ENCODE measurements at regions not wholly inside any gene's neighbourhood (a gene's known extent, or its start where the extent isn't known, plus 50 kb on each side); places are given as distances from the start of the nearest gene placed in this dataset.

- no peak overlapping the region for H4K8ac ChIP-seq (ENCODE audit: extremely low read depth, insufficient read depth, low read length)
- no peak overlapping the region for H2BK12ac ChIP-seq (ENCODE audit: low read depth, low read length)
- TF ChIP-seq BCL11A (IDR thresholded peaks at IDR 0.05; ENCODE audit: low read depth in 2 of 2, low read length in 2 of 2) (no peak), TEAD4 (IDR thresholded peaks at IDR 0.05; ENCODE audit: low read depth, low read length) (peak; percentile 71; the same call in 1 of the 2 replicates)
- no peak overlapping the region for H4K91ac ChIP-seq (replicated peaks; ENCODE audit: insufficient read length, low read length)
- no peak overlapping the region for H2BK20ac ChIP-seq (ENCODE audit: low read length)
- no peak overlapping the region for H3K4ac ChIP-seq (replicated peaks; ENCODE audit: insufficient read length, low read depth, low read length)
- no peaks in the 10 kb centered on the region for H3K23me2 ChIP-seq (ENCODE audit: low read depth, low read length)
- no peak overlapping the region for H3K23ac ChIP-seq (ENCODE audit: insufficient read length)
- H3K79me2 ChIP-seq (ENCODE audit: control insufficient read depth in 1 of 2, insufficient read depth in 2 of 2, low read length in 2 of 2), result no peaks in the 10 kb centered on the region
- H3K79me1 ChIP-seq (ENCODE audit: low read depth, low read length), result no peaks in the 10 kb centered on the region
- no peaks in the 10 kb centered on the region for H3K4me1 ChIP-seq (replicated peaks in 1 of 4; ENCODE audit: control insufficient read depth in 3 of 4, insufficient read depth in 4 of 4, low read length in 3 of 4)
- no peak overlapping the region for H3K27ac ChIP-seq (ENCODE audit: low read depth, low read length)
- peaks cover 6 to 11% of the 10 kb centered on the region in 2 experiments; a peak in 2 of 4 replicates for H3K9me3 ChIP-seq (ENCODE audit: insufficient read depth in 2 of 2, low read depth in 1 of 2, low read length in 1 of 2)
- no peak overlapping the region for H3K18ac ChIP-seq (ENCODE audit: extremely low read depth, low read length)
- H4K5ac ChIP-seq (ENCODE audit: insufficient read length, low read depth, low read length), result no peak overlapping the region
- 0 out of 7 replicates have a peak, but pooled peaks cover 0 to 4% (median 0%) of the 10 kb centered on the region in 4 experiments for H3K27me3 ChIP-seq (replicated peaks in 1 of 4; ENCODE audit: control insufficient read depth in 3 of 4, extremely low read depth in 1 of 4, insufficient read depth in 3 of 4, low read length in 3 of 4)
- no peak overlapping the region for H3K56ac ChIP-seq (replicated peaks; ENCODE audit: insufficient read length, low read depth, low read length)
- CTCF ChIA-PET (ENCODE audit: partially characterized antibody), result interaction anchor here (0.7 to 0.8 kb wide), 2 partner anchors 53 to 214 kb away, joined by 3 to 4 read pairs; no protein-coding TSS in a partner anchor
- H3K9ac ChIP-seq (replicated peaks in 1 of 4; ENCODE audit: extremely low read depth in 1 of 4, low read depth in 3 of 4, low read length in 3 of 4), result no peak overlapping the region
- 85% methylated on average over 4 of the region's 4 CpGs; no CpG with 5 or more reads in 1 of the 2 experiments for WGBS, 2 experiments (ENCODE audit: extremely low coverage in 1 of 2, insufficient coverage in 1 of 2, insufficient read length in 1 of 2, insufficient replicate concordance in 2 of 2, low coverage in 1 of 2, low lambda C conversion rate in 2 of 2, missing lambda C conversion rate in 1 of 2)
- H2AK5ac ChIP-seq (ENCODE audit: low read depth, low read length), result no peak overlapping the region
- no peak for FAIRE-seq
- H2BK120ac ChIP-seq (replicated peaks; ENCODE audit: low read depth, low read length), result no peak overlapping the region
- no peaks in the 10 kb centered on the region for H4K20me1 ChIP-seq (replicated peaks in 1 of 2; ENCODE audit: control insufficient read depth in 1 of 2, insufficient read depth in 2 of 2, low read length in 2 of 2)
- H2BK15ac ChIP-seq (ENCODE audit: low read length), result 0 out of 2 replicates have a peak overlapping the region, but pooled peaks have one; percentile 3
- DNase-seq (ENCODE audit: low read depth in 1 of 2, low spot score in 2 of 2), result no peak
- H2BK5ac ChIP-seq (ENCODE audit: low read depth, low read length), result no peak overlapping the region
- no peak overlapping the region for H3K4me2 ChIP-seq (ENCODE audit: insufficient read depth in 1 of 2, low read depth in 2 of 2, low read length in 2 of 2)
- no peak overlapping the region for H3K14ac ChIP-seq (ENCODE audit: insufficient read length)
- H2AFZ ChIP-seq (ENCODE audit: low read length), result no peak overlapping the region
- H3K4me3 ChIP-seq (ENCODE audit: extremely low read depth in 1 of 4, insufficient read depth in 2 of 4, low read depth in 3 of 4, low read length in 4 of 4), result no peak overlapping the region
- no peaks in the 10 kb centered on the region for H3K36me3 ChIP-seq (ENCODE audit: control insufficient read depth in 2 of 4, insufficient read depth in 4 of 4, low read length in 3 of 4)
- POLR2A ChIA-PET (ENCODE audit: partially characterized antibody), result no interaction called here
These were observed 61.8 kb upstream of the ARL4C start for GRCh38 chr2:234558642-234559041.
